ENCODE measurements at regions not wholly inside any gene's neighbourhood (a gene's known extent, or its start where the extent isn't known, plus 50 kb on each side); places are given as distances from the start of the nearest gene placed in this dataset.

- no peak for TF ChIP-seq CTCF (IDR thresholded peaks at IDR 0.05)
- TF ChIP-seq POLR2A (IDR thresholded peaks at IDR 0.05): no peak
Measured at GRCh38 chr14:104332634-104333270, 194.4 kb downstream of the KIF26A start.
